HCT116 (cell line): ENCODE measurements at regions not wholly inside any gene's neighbourhood (a gene's known extent, or its start where the extent isn't known, plus 50 kb on each side); places are given as distances from the start of the nearest gene placed in this dataset.

Experiments used
- ATAC-seq: fragments of 200-7000 bp; cut with Tn5 transposase; 2 replicates; pipeline ENCODE4 v1.9.1; 2020; ENCODE audit warnings: mild to moderate bottlenecking, moderate library complexity
- BruUV-seq: library from RNA; stranded (reverse); fragments of 400-500 nt; replicated peaks from 2 replicates; lab custom pipeline; 2021; lab: Mats Ljungman, UMichigan
- CTCF ChIA-PET: fragments of 300-600 bp; sonication (Branson Sonifier 250); formaldehyde crosslinking; loops from one replicate; lab custom pipeline; 2021; ENCODE audit warnings: antibody characterized with exemption; lab: Charles Lee
- POLR2A ChIA-PET: fragments of 300-600, 350-600 bp; sonication (Branson Sonifier 250); formaldehyde crosslinking; loops from one replicate; lab custom pipeline; 2021; ENCODE audit warnings: antibody characterized with exemption; lab: Charles Lee
- RAD21 ChIA-PET, 2 experiments: fragments of 300-600 bp; sonication (Branson Sonifier 250); formaldehyde crosslinking; loops; one replicate each; lab custom pipeline; 2023; ENCODE audit warnings: low total read pairs in 2 of 2; ENCODE audit not compliant: uncharacterized antibody in 2 of 2, unreplicated experiment in 2 of 2, low non-redundant PET in 1 of 2; lab: Charles Lee
- DNase-seq: peaks from one replicate; pipeline ENCODE4 v3.0.0-alpha.2; 2010; ENCODE audit warnings: low read depth, low spot score
- H2AFZ ChIP-seq: fragments of 200-600 bp; shearing (Covaris generic), sonication (generic); 2 replicates; pipeline ENCODE4 v1.6.1; 2017; ENCODE audit warnings: low read depth, mixed run types, mixed read lengths, antibody characterized with exemption, low read length; ENCODE audit not compliant: poor library complexity, severe bottlenecking
- H3K27ac ChIP-seq: 2 replicates; pipeline ENCODE4 v1.5.1; 2012; ENCODE audit warnings: low read depth, low read length
- H3K27me3 ChIP-seq: fragments of 200-600 bp; sonication (generic); 2 replicates; pipeline ENCODE4 v1.6.1; 2016; ENCODE audit warnings: mixed run types, low read length, mixed read lengths; ENCODE audit not compliant: insufficient read depth
- H3K36me3 ChIP-seq, 2 experiments: fragments of 200-500 bp in 1 of 2; fragments of 200-600 bp in 1 of 2; sonication (Bioruptor generic) in 1 of 2; sonication (generic) in 1 of 2; 2 replicates each; pipeline versions ENCODE4 v1.5.1 to v1.6.1; 2014 to 2016; ENCODE audit warnings: low read length in 2 of 2, inconsistent platforms in 1 of 2, mixed read lengths in 1 of 2, mixed run types in 1 of 2; ENCODE audit not compliant: insufficient read depth in 2 of 2, control insufficient read depth in 1 of 2
- H3K4me1 ChIP-seq, 2 experiments: fragments of 200-600 bp in 1 of 2; sonication (generic) in 1 of 2; 2 replicates each; pipeline versions ENCODE4 v1.5.1 to v1.6.1; 2012 to 2017; ENCODE audit warnings: low read length in 2 of 2, inconsistent platforms in 1 of 2, mild to moderate bottlenecking in 1 of 2, mixed read lengths in 1 of 2, mixed run types in 1 of 2, moderate library complexity in 1 of 2; ENCODE audit not compliant: insufficient read depth in 2 of 2, control insufficient read depth in 1 of 2
- H3K4me2 ChIP-seq: fragments of 200-600 bp; sonication (generic); 2 replicates; pipeline ENCODE4 v1.6.1; 2017; ENCODE audit warnings: mixed run types, low read length, mixed read lengths
- H3K4me3 ChIP-seq, 2 experiments: fragments of 200-600 bp in 1 of 2; sonication (generic) in 1 of 2; replicated peaks in 1 of 2; 2 replicates each; pipeline ENCODE4 v1.5.1; 2011 to 2016; ENCODE audit warnings: low read length in 2 of 2, control low read depth in 1 of 2, low read depth in 1 of 2, mild to moderate bottlenecking in 1 of 2, mixed read lengths in 1 of 2, mixed run types in 1 of 2
- H3K79me2 ChIP-seq: fragments of 200-600 bp; sonication (generic); 2 replicates; pipeline ENCODE4 v1.6.1; 2017; ENCODE audit warnings: mild to moderate bottlenecking, mixed run types, low read length, moderate library complexity, mixed read lengths; ENCODE audit not compliant: insufficient read depth
- H3K9ac ChIP-seq: fragments of 200-600 bp; sonication (generic); 2 replicates; pipeline ENCODE4 v1.6.1; 2016; ENCODE audit warnings: low read length, mixed read lengths
- H3K9me2 ChIP-seq: fragments of 200-600 bp; sonication (generic), shearing (Covaris generic); 2 replicates; pipeline ENCODE4 v1.6.1; 2017; ENCODE audit warnings: mixed run types, mild to moderate bottlenecking, moderate library complexity; ENCODE audit not compliant: insufficient read depth
- H3K9me3 ChIP-seq, 2 experiments: fragments of 200-500 bp in 1 of 2; fragments of 200-600 bp in 1 of 2; sonication (Bioruptor generic) in 1 of 2; sonication (generic) in 1 of 2; 2 replicates each; pipeline ENCODE4 v1.6.1; 2014 to 2017; ENCODE audit warnings: low read length in 2 of 2, mixed read lengths in 2 of 2, inconsistent platforms in 1 of 2, low read depth in 1 of 2, mild to moderate bottlenecking in 1 of 2, mixed run types in 1 of 2, moderate library complexity in 1 of 2; ENCODE audit not compliant: control insufficient read depth in 1 of 2, insufficient read depth in 1 of 2
- H4K20me1 ChIP-seq: fragments of 200-600 bp; sonication (generic), shearing (Covaris generic); 2 replicates; pipeline ENCODE4 v1.6.1; 2017; ENCODE audit warnings: mixed run types, mild to moderate bottlenecking, moderate library complexity; ENCODE audit not compliant: insufficient read depth
- CBX3 ChIP-seq: IDR thresholded peaks from 2 replicates; pipeline ENCODE4 v1.6.1; 2012; ENCODE audit warnings: low read depth
- CEBPB ChIP-seq: IDR thresholded peaks from 2 replicates; pipeline ENCODE4 v1.6.1; 2012; ENCODE audit warnings: low read depth
- EGR1 ChIP-seq: IDR thresholded peaks from 2 replicates; pipeline ENCODE4 v1.6.1; 2012; ENCODE audit warnings: low read depth
- FOSL1 ChIP-seq: IDR thresholded peaks from 2 replicates; pipeline ENCODE4 v1.6.1; 2012; ENCODE audit warnings: low read depth
- JUND ChIP-seq: IDR thresholded peaks from 2 replicates; pipeline ENCODE4 v1.6.1; 2012
- POLR2AphosphoS5 ChIP-seq: IDR thresholded peaks from 2 replicates; pipeline ENCODE4 v1.6.1; 2011; ENCODE audit warnings: mild to moderate bottlenecking, low read depth, low read length, moderate library complexity
- SRF ChIP-seq: IDR thresholded peaks from 2 replicates; pipeline ENCODE4 v1.6.1; 2012; ENCODE audit warnings: low read depth
- TCF7L2 ChIP-seq: IDR thresholded peaks from 2 replicates; pipeline ENCODE4 v1.7.0; 2011; ENCODE audit warnings: borderline replicate concordance, inconsistent platforms; ENCODE audit not compliant: insufficient read depth, insufficient read length; ENCODE audit errors: extremely low read depth
- ZFX ChIP-seq: fragments of 450-650 bp; IDR thresholded peaks from 2 replicates; pipeline ENCODE4 v1.6.1; 2017
- ZNF274 ChIP-seq: fragments of 200-500 bp; sonication (Bioruptor generic); IDR thresholded peaks from 2 replicates; pipeline ENCODE4 v1.6.1; 2014; ENCODE audit warnings: mild to moderate bottlenecking, low read depth, low read length, inconsistent platforms
- intact Hi-C: fragments of 100-400 bp; cut with micrococcal nuclease; formaldehyde crosslinking; loops from 2 replicates; pipeline ENCODE4 v1.10.0; 2022
- TF ChIP-seq, protein P1 (sequence below), 3 experiments: fragments of 200-600 bp in 1 of 3; sonication (generic) in 1 of 3; IDR thresholded peaks in 2 of 3; conservative IDR thresholded peaks in 1 of 3; 2 replicates each; pipeline ENCODE4 v1.5.1; 2012 to 2017; ENCODE audit warnings: low read depth in 2 of 3, low read length in 2 of 3, antibody characterized with exemption in 1 of 3, borderline replicate concordance in 1 of 3, control low read depth in 1 of 3, mild to moderate bottlenecking in 1 of 3, mixed read lengths in 1 of 3, mixed run types in 1 of 3, moderate library complexity in 1 of 3; ENCODE audit not compliant: insufficient read depth in 1 of 3
- TF ChIP-seq, protein P2 (sequence below): IDR thresholded peaks from 2 replicates; pipeline ENCODE4 v1.6.1; 2012; ENCODE audit warnings: low read depth
- TF ChIP-seq, protein P3 (sequence below): IDR thresholded peaks from 2 replicates; pipeline ENCODE4 v1.6.1; 2011; ENCODE audit warnings: mild to moderate bottlenecking, low read length, moderate library complexity; ENCODE audit not compliant: insufficient replicate concordance; ENCODE audit errors: extremely low read depth

DNA sequence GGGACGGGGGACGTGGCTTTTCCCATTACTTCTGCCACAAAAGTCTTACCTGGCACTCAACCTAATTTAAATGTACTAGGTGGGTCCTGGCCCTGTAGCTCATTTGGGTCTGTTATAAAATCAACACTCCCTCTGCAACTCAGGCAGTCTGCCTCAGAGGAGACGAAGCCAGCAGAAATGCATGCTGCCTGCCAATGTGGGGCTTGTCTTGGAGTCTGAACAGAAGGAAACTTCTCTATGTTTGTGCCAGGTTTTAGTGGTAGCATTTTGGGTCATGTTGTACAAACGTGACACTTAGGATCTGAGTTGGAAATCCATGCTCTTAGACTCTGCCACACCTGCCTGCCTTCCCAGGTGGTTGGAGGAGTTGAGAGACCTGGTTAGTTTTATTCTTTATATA, 292.5 kb upstream of the FAM98A start:
- Histone ChIP-seq H3K9ac (no peak overlapping the region), H3K27me3 (no peaks in the 10 kb centered on the region), H3K9me3 (no peaks in the 10 kb centered on the region), H3K79me2 (no peaks in the 10 kb centered on the region), H3K9me2 (no peaks in the 10 kb centered on the region), H2AFZ (no peak overlapping the region), H3K27ac (no peak overlapping the region), H3K4me3 (no peak overlapping the region), H3K4me2 (no peak overlapping the region), H4K20me1 (no peaks in the 10 kb centered on the region), H3K4me1 (no peaks in the 10 kb centered on the region), H3K36me3 (no peaks in the 10 kb centered on the region)
- no peak for DNase-seq
- ChIA-PET RAD21 (no interaction called here), POLR2A (no interaction called here), CTCF (no interaction called here)
- BruUV-seq = no TSS peak
- TF ChIP-seq TCF7L2 = no peak
- no peak for TF ChIP-seq ZNF274
- TF ChIP-seq ZFX = no peak
- no peak for TF ChIP-seq EGR1
- intact Hi-C loops = no loop called here
- ATAC-seq = no peak

DNA sequence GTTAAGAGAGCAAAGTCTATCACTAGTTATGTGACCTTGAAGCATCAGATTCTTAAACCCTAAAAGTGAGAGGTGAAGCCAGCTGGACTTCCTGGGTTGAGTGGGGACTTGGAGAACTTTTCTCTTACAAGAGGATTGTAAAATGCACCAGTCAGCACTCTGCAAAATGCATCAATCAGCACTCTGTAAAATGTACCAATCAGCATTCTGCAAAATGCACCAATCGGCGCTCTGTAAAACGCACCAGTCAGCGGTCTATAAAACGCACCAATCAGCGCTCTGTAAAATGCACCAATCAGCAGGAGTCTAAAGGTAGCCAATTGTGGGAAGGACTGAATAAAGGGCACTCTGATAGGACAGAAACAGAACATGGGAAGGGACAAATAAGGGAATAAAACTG, 291.6 kb upstream of the FAM98A start:
- TF ChIP-seq FOSL1 (no peak), ZFX (no peak), POLR2AphosphoS5 (no peak), CEBPB (no peak), JUND (no peak), SRF (no peak), ZNF274 (no peak), CBX3 (no peak)
- TF ChIP-seq, protein P1, sequence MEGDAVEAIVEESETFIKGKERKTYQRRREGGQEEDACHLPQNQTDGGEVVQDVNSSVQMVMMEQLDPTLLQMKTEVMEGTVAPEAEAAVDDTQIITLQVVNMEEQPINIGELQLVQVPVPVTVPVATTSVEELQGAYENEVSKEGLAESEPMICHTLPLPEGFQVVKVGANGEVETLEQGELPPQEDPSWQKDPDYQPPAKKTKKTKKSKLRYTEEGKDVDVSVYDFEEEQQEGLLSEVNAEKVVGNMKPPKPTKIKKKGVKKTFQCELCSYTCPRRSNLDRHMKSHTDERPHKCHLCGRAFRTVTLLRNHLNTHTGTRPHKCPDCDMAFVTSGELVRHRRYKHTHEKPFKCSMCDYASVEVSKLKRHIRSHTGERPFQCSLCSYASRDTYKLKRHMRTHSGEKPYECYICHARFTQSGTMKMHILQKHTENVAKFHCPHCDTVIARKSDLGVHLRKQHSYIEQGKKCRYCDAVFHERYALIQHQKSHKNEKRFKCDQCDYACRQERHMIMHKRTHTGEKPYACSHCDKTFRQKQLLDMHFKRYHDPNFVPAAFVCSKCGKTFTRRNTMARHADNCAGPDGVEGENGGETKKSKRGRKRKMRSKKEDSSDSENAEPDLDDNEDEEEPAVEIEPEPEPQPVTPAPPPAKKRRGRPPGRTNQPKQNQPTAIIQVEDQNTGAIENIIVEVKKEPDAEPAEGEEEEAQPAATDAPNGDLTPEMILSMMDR (IDR thresholded peaks at IDR 0.05 in 2 of 3, conservative IDR thresholded peaks at IDR 0.05 in 1 of 3; ENCODE audit: borderline replicate concordance in 1 of 3, insufficient read depth in 1 of 3, low read depth in 2 of 3, low read length in 2 of 3) = no peak
- TF ChIP-seq, protein P2, sequence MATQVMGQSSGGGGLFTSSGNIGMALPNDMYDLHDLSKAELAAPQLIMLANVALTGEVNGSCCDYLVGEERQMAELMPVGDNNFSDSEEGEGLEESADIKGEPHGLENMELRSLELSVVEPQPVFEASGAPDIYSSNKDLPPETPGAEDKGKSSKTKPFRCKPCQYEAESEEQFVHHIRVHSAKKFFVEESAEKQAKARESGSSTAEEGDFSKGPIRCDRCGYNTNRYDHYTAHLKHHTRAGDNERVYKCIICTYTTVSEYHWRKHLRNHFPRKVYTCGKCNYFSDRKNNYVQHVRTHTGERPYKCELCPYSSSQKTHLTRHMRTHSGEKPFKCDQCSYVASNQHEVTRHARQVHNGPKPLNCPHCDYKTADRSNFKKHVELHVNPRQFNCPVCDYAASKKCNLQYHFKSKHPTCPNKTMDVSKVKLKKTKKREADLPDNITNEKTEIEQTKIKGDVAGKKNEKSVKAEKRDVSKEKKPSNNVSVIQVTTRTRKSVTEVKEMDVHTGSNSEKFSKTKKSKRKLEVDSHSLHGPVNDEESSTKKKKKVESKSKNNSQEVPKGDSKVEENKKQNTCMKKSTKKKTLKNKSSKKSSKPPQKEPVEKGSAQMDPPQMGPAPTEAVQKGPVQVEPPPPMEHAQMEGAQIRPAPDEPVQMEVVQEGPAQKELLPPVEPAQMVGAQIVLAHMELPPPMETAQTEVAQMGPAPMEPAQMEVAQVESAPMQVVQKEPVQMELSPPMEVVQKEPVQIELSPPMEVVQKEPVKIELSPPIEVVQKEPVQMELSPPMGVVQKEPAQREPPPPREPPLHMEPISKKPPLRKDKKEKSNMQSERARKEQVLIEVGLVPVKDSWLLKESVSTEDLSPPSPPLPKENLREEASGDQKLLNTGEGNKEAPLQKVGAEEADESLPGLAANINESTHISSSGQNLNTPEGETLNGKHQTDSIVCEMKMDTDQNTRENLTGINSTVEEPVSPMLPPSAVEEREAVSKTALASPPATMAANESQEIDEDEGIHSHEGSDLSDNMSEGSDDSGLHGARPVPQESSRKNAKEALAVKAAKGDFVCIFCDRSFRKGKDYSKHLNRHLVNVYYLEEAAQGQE = no peak
- TF ChIP-seq, protein P3, sequence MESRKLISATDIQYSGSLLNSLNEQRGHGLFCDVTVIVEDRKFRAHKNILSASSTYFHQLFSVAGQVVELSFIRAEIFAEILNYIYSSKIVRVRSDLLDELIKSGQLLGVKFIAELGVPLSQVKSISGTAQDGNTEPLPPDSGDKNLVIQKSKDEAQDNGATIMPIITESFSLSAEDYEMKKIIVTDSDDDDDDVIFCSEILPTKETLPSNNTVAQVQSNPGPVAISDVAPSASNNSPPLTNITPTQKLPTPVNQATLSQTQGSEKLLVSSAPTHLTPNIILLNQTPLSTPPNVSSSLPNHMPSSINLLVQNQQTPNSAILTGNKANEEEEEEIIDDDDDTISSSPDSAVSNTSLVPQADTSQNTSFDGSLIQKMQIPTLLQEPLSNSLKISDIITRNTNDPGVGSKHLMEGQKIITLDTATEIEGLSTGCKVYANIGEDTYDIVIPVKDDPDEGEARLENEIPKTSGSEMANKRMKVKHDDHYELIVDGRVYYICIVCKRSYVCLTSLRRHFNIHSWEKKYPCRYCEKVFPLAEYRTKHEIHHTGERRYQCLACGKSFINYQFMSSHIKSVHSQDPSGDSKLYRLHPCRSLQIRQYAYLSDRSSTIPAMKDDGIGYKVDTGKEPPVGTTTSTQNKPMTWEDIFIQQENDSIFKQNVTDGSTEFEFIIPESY = no peak
- H4K20me1 ChIP-seq = no peaks in the 10 kb centered on the region
- BruUV-seq = no TSS peak
- ATAC-seq (no peak), DNase-seq (no peak)
- no peak overlapping the region for H3K4me2 ChIP-seq
- POLR2A ChIA-PET = no interaction called here
- RAD21 ChIA-PET = no interaction called here
- no peak overlapping the region for H2AFZ ChIP-seq
- no peak overlapping the region for H3K27ac ChIP-seq
- intact Hi-C loops = no loop called here
- CTCF ChIA-PET = no interaction called here
- no peaks in the 10 kb centered on the region for H3K79me2 ChIP-seq
- no peaks in the 10 kb centered on the region for H3K36me3 ChIP-seq
- no peaks in the 10 kb centered on the region for H3K9me3 ChIP-seq
- no peaks in the 10 kb centered on the region for H3K9me2 ChIP-seq
- H3K27me3 ChIP-seq = no peaks in the 10 kb centered on the region
- no peaks in the 10 kb centered on the region for H3K4me1 ChIP-seq
- H3K4me3 ChIP-seq = no peak overlapping the region
- H3K9ac ChIP-seq = no peak overlapping the region
